ENCODE measurements at regions not wholly inside any gene's neighbourhood (a gene's known extent, or its start where the extent isn't known, plus 50 kb on each side); places are given as distances from the start of the nearest gene placed in this dataset.
"Not testable (repeated sequence)": the region's sequence is repeated elsewhere in the genome, so short reads cannot be mapped to it uniquely, and the experiment has no call there.

DNA sequence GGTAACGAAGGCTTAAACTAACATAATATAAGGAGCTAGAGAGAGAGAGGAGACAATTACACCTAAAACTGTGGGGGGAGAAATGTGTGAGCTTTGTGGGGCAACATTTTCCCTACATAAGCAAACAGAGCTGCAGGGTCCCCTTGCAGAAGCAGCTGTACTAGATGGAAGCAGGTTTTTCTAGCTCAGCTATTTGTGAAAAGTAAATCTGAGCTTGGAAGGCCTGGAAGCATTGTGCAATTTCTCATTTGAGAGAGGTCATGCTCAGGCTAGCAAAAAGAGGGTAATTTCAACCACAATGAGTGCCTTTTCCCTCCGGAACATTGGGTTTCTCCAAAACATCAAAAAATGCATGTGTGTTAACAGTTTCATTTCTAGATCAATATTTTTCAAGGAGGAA lies 130.0 kb downstream of the ARL4C start:
- peaks cover 71% of the 10 kb centered on the region for H3K4me1 Mint-ChIP-seq
- peak overlapping the region; percentile 61 for H3K27ac Mint-ChIP-seq
- no peak for DNase-seq
- CTCF ChIA-PET: interaction anchor here (0.6 to 1.7 kb wide), 3 partner anchors 11 to 179 kb away, joined by 3 to 5 read pairs (median 3); no protein-coding TSS in a partner anchor
- H3K9me3 Mint-ChIP-seq: no peaks in the 10 kb centered on the region
- H3K27me3 Mint-ChIP-seq: no peaks in the 10 kb centered on the region
- POLR2A ChIA-PET: no interaction called here
- H3K36me3 Mint-ChIP-seq (ENCODE audit: low read depth): peaks cover 10% of the 10 kb centered on the region
- no peak overlapping the region for H3K4me3 Mint-ChIP-seq

DNA sequence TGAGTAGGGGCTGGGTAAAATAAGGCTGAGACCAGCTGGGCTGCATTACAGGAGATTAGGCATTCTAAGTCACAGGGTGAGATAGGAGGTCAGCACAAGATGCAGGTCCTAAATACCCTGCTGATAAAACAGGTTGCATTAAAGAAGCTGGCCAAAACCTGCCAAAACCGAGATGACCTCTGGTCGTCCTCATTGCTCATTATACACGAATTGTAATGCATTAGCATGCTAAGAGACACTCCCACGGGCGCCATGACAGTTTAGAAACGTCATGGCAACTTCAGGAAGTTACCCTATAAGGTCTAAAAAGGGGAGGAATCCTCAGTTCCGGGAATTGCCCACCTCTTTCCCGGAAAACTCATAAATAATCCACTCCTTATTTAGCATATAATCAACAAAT lies 132.2 kb downstream of the ARL4C start:
- H3K4me1 Mint-ChIP-seq: peaks cover 56% of the 10 kb centered on the region
- DNase-seq: no peak
- CTCF ChIA-PET: no interaction called here
- no peaks in the 10 kb centered on the region for H3K27me3 Mint-ChIP-seq
- POLR2A ChIA-PET: no interaction called here
- no peaks in the 10 kb centered on the region for H3K9me3 Mint-ChIP-seq
- no peak overlapping the region for H3K4me3 Mint-ChIP-seq
- peaks cover 16% of the 10 kb centered on the region for H3K36me3 Mint-ChIP-seq (ENCODE audit: low read depth)
- H3K27ac Mint-ChIP-seq: no peak overlapping the region

- CTCF ChIA-PET: interaction anchor here (1.1 kb wide), 1 partner anchor 18 kb away, joined by 4 read pairs; no protein-coding TSS in a partner anchor
- no peak for DNase-seq
Measured at GRCh38 chr2:234363647-234364294, 133.1 kb downstream of the ARL4C start.

GRCh38 chr2:234363011-234363487 lies 133.8 kb downstream of the ARL4C start:
- ChIA-PET CTCF (interaction anchor here (1.1 kb wide), 1 partner anchor 17 kb away, joined by 4 read pairs; no protein-coding TSS in a partner anchor), POLR2A (interaction anchor here (0.6 kb wide), 1 partner anchor 127 kb away, joined by 4 read pairs; no protein-coding TSS in a partner anchor)
- peaks cover 6% of the 10 kb centered on the region for H3K9me3 Mint-ChIP-seq
- no peak overlapping the region for H3K4me3 Mint-ChIP-seq
- peaks cover 19% of the 10 kb centered on the region for H3K36me3 Mint-ChIP-seq (ENCODE audit: low read depth)
- peaks cover 40% of the 10 kb centered on the region for H3K4me1 Mint-ChIP-seq
- no peak for DNase-seq
- H3K27me3 Mint-ChIP-seq: no peaks in the 10 kb centered on the region
- no peak overlapping the region for H3K27ac Mint-ChIP-seq

More at GRCh38 chr2:234363647-234364294, 133.1 kb downstream of the ARL4C start:
- H3K4me3 Mint-ChIP-seq: no peak overlapping the region
- H3K4me1 Mint-ChIP-seq: peaks cover 48% of the 10 kb centered on the region
- no peak overlapping the region for H3K27ac Mint-ChIP-seq
- H3K9me3 Mint-ChIP-seq: peaks cover 3% of the 10 kb centered on the region
- H3K27me3 Mint-ChIP-seq: no peaks in the 10 kb centered on the region
- POLR2A ChIA-PET: no interaction called here
- H3K36me3 Mint-ChIP-seq (ENCODE audit: low read depth): peaks cover 21% of the 10 kb centered on the region

DNA sequence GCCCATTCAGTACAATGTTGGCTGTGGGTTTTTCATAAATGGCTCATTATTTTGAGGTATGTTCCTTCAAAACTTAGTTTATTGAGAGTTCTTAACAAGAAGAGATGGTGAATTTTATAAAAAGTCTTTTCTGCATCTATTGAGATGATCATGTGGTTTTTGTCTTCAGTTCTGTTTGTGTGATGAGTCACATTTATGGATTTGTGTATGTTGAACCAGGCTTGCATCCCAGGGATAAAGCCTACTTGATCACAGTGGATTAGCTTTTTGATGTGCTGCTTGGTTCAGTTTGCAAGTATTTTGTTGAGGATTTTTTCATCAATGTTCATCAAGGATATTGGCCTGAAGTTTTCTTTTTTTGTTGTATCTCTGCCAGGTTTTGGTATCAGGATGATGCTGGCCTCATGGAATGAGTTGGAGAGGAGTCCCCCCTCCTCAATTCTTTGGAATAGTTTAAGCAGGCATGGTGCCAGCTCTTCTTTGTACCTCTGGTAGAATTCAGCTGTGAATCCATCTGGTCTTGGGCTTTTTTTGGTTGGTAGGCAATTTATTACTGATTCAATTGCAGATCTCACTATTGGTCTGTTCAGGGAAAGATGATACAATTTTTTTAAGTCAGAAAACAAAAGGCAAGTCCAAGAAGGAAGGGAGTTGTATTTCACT lies 136.4 kb downstream of the ARL4C start:
- H3K4me3 Mint-ChIP-seq, CTCF ChIA-PET, POLR2A ChIA-PET, DNase-seq, H3K27me3 Mint-ChIP-seq, H3K9me3 Mint-ChIP-seq, H3K27ac Mint-ChIP-seq: not testable (repeated sequence)
- peaks cover 14% of the 10 kb centered on the region for H3K36me3 Mint-ChIP-seq (ENCODE audit: low read depth)
- peaks cover 32% of the 10 kb centered on the region for H3K4me1 Mint-ChIP-seq

GRCh38 chr2:234357666-234358065 lies 139.2 kb downstream of the ARL4C start:
- peaks cover 10% of the 10 kb centered on the region for H3K9me3 Mint-ChIP-seq
- DNase-seq: no peak
- H3K27ac Mint-ChIP-seq: no peak overlapping the region
- peaks cover 26% of the 10 kb centered on the region for H3K4me1 Mint-ChIP-seq
- no peaks in the 10 kb centered on the region for H3K27me3 Mint-ChIP-seq
- no peak overlapping the region for H3K4me3 Mint-ChIP-seq
- peaks cover 19% of the 10 kb centered on the region for H3K36me3 Mint-ChIP-seq (ENCODE audit: low read depth)
- ChIA-PET POLR2A (no interaction called here), CTCF (interaction anchor here (1.2 to 1.8 kb wide), 2 partner anchors 11 to 111 kb away, joined by 3 to 5 read pairs; no protein-coding TSS in a partner anchor)

GRCh38 chr2:234355808-234356365 lies 141.0 kb downstream of the ARL4C start:
- DNase-seq: no peak
- Mint-ChIP-seq H3K36me3 (ENCODE audit: low read depth) (peaks cover 22% of the 10 kb centered on the region), H3K27ac (peak overlapping the region; percentile 27), H3K4me3 (no peak overlapping the region), H3K27me3 (no peaks in the 10 kb centered on the region), H3K9me3 (peaks cover 14% of the 10 kb centered on the region), H3K4me1 (peaks cover 23% of the 10 kb centered on the region)
- POLR2A ChIA-PET: no interaction called here
- CTCF ChIA-PET: interaction anchor here (1.6 kb wide), 1 partner anchor 13 kb away, joined by 7 read pairs; no protein-coding TSS in a partner anchor

GRCh38 chr2:234355021-234355720 lies 141.7 kb downstream of the ARL4C start:
- H3K4me3 Mint-ChIP-seq: no peak overlapping the region
- H3K4me1 Mint-ChIP-seq: peaks cover 18% of the 10 kb centered on the region
- no peaks in the 10 kb centered on the region for H3K27me3 Mint-ChIP-seq
- CTCF ChIA-PET: interaction anchor here (1.6 kb wide), 1 partner anchor 14 kb away, joined by 7 read pairs; no protein-coding TSS in a partner anchor
- no peak overlapping the region for H3K27ac Mint-ChIP-seq
- no peak for DNase-seq
- peaks cover 22% of the 10 kb centered on the region for H3K36me3 Mint-ChIP-seq (ENCODE audit: low read depth)
- POLR2A ChIA-PET: no interaction called here
- peaks cover 14% of the 10 kb centered on the region for H3K9me3 Mint-ChIP-seq

DNA sequence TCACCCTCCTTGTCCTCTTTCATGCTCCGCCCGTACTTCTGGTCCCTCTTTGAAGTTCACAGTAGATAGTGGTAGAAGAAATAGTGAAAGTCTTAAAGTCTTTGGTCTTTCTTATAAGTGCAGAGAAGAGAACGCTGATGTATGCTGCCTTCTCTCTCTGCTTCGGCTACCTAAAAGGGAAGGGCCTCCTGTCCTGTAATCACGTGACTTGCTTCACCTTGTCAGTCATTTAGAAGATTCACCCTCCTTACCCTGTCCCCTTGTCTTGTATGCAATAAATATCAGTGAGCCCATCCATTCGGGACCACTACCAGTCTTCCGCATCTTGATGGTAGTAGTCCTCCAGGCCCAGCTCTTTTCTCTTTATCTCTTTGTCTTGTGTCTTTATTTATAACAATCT lies 144.6 kb downstream of the ARL4C start:
- Mint-ChIP-seq H3K9me3 (peaks cover 14% of the 10 kb centered on the region), H3K4me3 (no peak overlapping the region), H3K36me3 (ENCODE audit: low read depth) (peaks cover 16% of the 10 kb centered on the region), H3K27ac (no peak overlapping the region), H3K27me3 (no peaks in the 10 kb centered on the region), H3K4me1 (peaks cover 32% of the 10 kb centered on the region)
- CTCF ChIA-PET: interaction anchor here (1.6 kb wide), 1 partner anchor 15 kb away, joined by 4 read pairs; no protein-coding TSS in a partner anchor
- POLR2A ChIA-PET: no interaction called here
- no peak for DNase-seq

GRCh38 chr2:234351866-234352265 lies 145.0 kb downstream of the ARL4C start:
- DNase-seq, H3K4me3 Mint-ChIP-seq, H3K27me3 Mint-ChIP-seq, POLR2A ChIA-PET, H3K27ac Mint-ChIP-seq: not testable (repeated sequence)
- peaks cover 14% of the 10 kb centered on the region for H3K9me3 Mint-ChIP-seq
- H3K4me1 Mint-ChIP-seq: peaks cover 33% of the 10 kb centered on the region
- CTCF ChIA-PET: interaction anchor here (1.6 kb wide), 1 partner anchor 15 kb away, joined by 4 read pairs; no protein-coding TSS in a partner anchor
- H3K36me3 Mint-ChIP-seq (ENCODE audit: low read depth): peaks cover 16% of the 10 kb centered on the region

DNA sequence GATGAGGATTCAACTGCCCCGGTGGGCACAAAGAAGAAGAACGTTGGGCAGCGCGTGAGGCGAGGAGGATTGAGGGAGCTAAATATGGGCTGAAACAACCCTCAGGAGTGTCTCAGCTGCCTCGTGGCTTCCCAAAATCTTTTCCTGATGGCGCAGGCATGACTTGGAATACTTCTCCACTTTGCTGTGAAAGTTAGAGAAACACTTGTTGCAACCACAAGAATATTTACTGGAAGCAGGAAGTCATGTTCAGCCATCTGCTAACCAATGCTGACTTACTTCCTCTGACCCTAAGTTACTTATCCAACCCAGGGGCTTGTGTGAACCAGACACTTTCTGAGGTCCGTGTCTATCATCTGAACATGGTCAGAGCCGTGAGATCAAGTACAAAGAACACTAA lies 148.8 kb downstream of the ARL4C start:
- Mint-ChIP-seq H3K4me3 (no peak overlapping the region), H3K27me3 (no peaks in the 10 kb centered on the region), H3K36me3 (ENCODE audit: low read depth) (peaks cover 18% of the 10 kb centered on the region), H3K27ac (peak overlapping the region; percentile 38), H3K4me1 (peaks cover 27% of the 10 kb centered on the region), H3K9me3 (peaks cover 17% of the 10 kb centered on the region)
- DNase-seq: no peak
- POLR2A ChIA-PET: no interaction called here
- CTCF ChIA-PET: interaction anchor here (0.9 to 1.8 kb wide), 2 partner anchors 11 to 59 kb away, joined by 3 to 5 read pairs; no protein-coding TSS in a partner anchor

GRCh38 chr2:234345921-234346320 lies 151.0 kb downstream of the ARL4C start:
- Mint-ChIP-seq H3K27ac (no peak overlapping the region), H3K4me1 (peaks cover 29% of the 10 kb centered on the region), H3K9me3 (peaks cover 14% of the 10 kb centered on the region), H3K27me3 (no peaks in the 10 kb centered on the region), H3K4me3 (no peak overlapping the region), H3K36me3 (ENCODE audit: low read depth) (peaks cover 12% of the 10 kb centered on the region)
- ChIA-PET POLR2A (no interaction called here), CTCF (interaction anchor here (1.0 to 1.3 kb wide), 3 partner anchors 13 to 22 kb away, joined by 3 to 5 read pairs (median 4); no protein-coding TSS in a partner anchor)
- no peak for DNase-seq

All from activated CD4-positive, alpha-beta T cell treated with anti-CD3 and anti-CD28 coated beads, Interleukin-2, amount 10 ng/mL, durations not matched to agents 7 days and 5 days (primary cell).